ENCODE measurements at regions not wholly inside any gene's neighbourhood (a gene's known extent, or its start where the extent isn't known, plus 50 kb on each side); places are given as distances from the start of the nearest gene placed in this dataset.

DNA sequence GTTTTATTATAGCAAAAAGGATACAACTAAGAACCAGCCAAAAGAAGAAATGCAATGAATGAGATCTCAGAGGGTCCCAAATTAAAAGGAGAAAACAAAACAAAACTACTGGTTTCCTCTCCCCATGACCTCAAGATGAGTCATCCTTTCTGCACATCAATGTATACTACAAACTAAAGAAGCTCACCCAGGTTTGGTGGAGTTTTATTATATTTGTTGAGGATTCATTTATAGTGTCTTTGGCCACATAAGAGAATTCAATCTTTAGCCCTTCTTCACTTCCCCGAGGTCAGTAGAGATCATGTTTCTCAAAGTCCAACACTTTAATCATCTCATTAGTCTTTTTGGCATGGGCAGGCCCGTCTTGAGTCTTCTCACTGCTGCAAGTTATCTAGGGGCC, 210.6 kb downstream of the SLC6A15 start:
- no peak overlapping the region for H3K27ac Mint-ChIP-seq
- DNase-seq = no peak

DNA sequence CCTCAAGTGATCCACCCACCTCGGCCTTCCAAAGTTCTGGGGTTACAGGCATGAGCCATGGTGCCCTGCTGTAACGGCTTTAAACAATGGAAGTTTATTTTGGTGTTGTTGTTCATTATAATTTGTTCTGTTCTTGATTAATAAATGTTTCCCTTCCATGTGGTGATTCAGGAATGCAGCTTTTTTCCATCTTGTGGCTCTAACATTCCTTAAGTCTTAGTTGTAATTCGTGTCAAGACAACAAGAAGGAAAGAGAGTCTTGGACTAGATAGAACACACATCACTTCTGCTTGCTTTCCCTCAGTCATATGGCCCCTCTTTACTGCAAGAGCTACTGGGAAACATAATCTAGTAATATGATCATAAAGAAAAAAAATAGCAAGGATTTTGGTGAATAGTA, 211.6 kb downstream of the SLC6A15 start:
- no peaks in the 10 kb centered on the region for H3K9me3 Mint-ChIP-seq
- CTCF ChIA-PET = no interaction called here

More for the DNA sequence above, 210.6 kb downstream of the SLC6A15 start:
- ChIA-PET POLR2A (no interaction called here), CTCF (interaction anchor here (1.4 kb wide), 1 partner anchor 13 kb away, joined by 3 read pairs; no protein-coding TSS in a partner anchor)
- Mint-ChIP-seq H3K4me1 (ENCODE audit: low read depth) (no peaks in the 10 kb centered on the region), H3K9me3 (no peaks in the 10 kb centered on the region), H3K36me3 (ENCODE audit: low read depth) (no peaks in the 10 kb centered on the region), H3K4me3 (no peak overlapping the region), H3K27me3 (no peaks in the 10 kb centered on the region)
- Histone ChIP-seq H3K9me3 (ENCODE audit: control insufficient read depth in 1 of 2, insufficient read depth in 1 of 2, low read length in 2 of 2) (no peaks in the 10 kb centered on the region), H3K27ac (ENCODE audit: low read depth in 1 of 2, low read length in 2 of 2) (no peak overlapping the region), H3K4me1 (ENCODE audit: insufficient read depth, low read length) (no peaks in the 10 kb centered on the region), H3K4me3 (ENCODE audit: low read length) (no peak overlapping the region), H3K36me3 (ENCODE audit: insufficient read depth, low read length) (no peaks in the 10 kb centered on the region), H3K27me3 (ENCODE audit: control insufficient read depth in 1 of 2, insufficient read depth in 2 of 2, low read length in 2 of 2) (no peaks in the 10 kb centered on the region)
- TF ChIP-seq, protein P1, sequence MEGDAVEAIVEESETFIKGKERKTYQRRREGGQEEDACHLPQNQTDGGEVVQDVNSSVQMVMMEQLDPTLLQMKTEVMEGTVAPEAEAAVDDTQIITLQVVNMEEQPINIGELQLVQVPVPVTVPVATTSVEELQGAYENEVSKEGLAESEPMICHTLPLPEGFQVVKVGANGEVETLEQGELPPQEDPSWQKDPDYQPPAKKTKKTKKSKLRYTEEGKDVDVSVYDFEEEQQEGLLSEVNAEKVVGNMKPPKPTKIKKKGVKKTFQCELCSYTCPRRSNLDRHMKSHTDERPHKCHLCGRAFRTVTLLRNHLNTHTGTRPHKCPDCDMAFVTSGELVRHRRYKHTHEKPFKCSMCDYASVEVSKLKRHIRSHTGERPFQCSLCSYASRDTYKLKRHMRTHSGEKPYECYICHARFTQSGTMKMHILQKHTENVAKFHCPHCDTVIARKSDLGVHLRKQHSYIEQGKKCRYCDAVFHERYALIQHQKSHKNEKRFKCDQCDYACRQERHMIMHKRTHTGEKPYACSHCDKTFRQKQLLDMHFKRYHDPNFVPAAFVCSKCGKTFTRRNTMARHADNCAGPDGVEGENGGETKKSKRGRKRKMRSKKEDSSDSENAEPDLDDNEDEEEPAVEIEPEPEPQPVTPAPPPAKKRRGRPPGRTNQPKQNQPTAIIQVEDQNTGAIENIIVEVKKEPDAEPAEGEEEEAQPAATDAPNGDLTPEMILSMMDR (IDR thresholded peaks at IDR 0.05) = no peak
- ATAC-seq (ENCODE audit: poor library complexity) = no peak
- intact Hi-C loops (cut with DNase I, micrococcal nuclease) = no loop called here

DNA sequence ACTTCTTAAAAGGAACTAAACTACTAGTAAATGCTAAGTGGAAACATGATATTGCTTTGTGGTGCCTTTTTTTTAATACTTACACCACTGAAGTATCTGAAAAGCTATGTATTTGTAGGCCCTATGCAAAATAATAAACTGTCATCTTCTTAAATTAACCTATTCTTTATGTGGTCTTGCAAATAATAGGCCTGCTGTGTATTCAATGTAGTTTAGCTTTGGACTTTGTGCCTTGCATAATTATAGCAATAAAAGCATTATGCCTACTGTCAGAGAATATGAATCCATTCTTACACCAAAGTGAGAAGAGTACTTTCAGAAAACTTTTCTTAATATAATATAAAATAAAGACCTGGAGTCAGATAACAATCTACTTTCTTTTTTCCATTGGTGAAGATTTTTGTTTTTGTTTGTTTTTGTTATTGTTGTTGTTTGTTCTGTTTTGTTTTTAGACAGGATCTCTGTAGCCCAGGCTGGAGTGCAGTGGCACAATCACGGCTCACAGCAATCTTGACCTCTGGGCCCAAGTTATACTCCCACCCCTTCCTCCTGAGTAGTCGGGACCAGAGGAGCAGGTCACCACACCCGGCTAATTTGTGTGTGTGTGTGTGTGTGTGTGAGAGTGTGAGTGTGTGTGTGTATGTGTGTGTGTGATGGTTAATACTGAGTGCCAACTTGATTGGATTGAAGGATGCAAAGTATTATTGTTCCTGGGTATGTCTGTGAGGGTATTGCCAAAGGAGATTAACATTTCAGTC, 213.8 kb downstream of the SLC6A15 start:
- ATAC-seq (ENCODE audit: poor library complexity) = no peak
- no peak overlapping the region for H3K27ac Mint-ChIP-seq
- Histone ChIP-seq H3K36me3 (ENCODE audit: insufficient read depth, low read length) (no peaks in the 10 kb centered on the region), H3K27ac (ENCODE audit: low read depth in 1 of 2, low read length in 2 of 2) (no peak overlapping the region), H3K4me3 (ENCODE audit: low read length) (no peak overlapping the region), H3K9me3 (ENCODE audit: control insufficient read depth in 1 of 2, insufficient read depth in 1 of 2, low read length in 2 of 2) (no peaks in the 10 kb centered on the region), H3K4me1 (ENCODE audit: insufficient read depth, low read length) (no peaks in the 10 kb centered on the region), H3K27me3 (ENCODE audit: control insufficient read depth in 1 of 2, insufficient read depth in 2 of 2, low read length in 2 of 2) (no peaks in the 10 kb centered on the region)
- intact Hi-C loops (cut with DNase I, micrococcal nuclease) = no loop called here
- no peaks in the 10 kb centered on the region for H3K27me3 Mint-ChIP-seq
- TF ChIP-seq, protein P1 (IDR thresholded peaks at IDR 0.05) = no peak
- DNase-seq = no peak
- CTCF ChIA-PET = no interaction called here
- no peak overlapping the region for H3K4me3 Mint-ChIP-seq
- POLR2A ChIA-PET = no interaction called here
- no peaks in the 10 kb centered on the region for H3K4me1 Mint-ChIP-seq (ENCODE audit: low read depth)
- H3K36me3 Mint-ChIP-seq (ENCODE audit: low read depth) = no peaks in the 10 kb centered on the region
- no peaks in the 10 kb centered on the region for H3K9me3 Mint-ChIP-seq

More for the DNA sequence above, 211.6 kb downstream of the SLC6A15 start:
- Histone ChIP-seq H3K27ac (ENCODE audit: low read depth in 1 of 2, low read length in 2 of 2) (no peak overlapping the region), H3K36me3 (ENCODE audit: insufficient read depth, low read length) (no peaks in the 10 kb centered on the region), H3K4me1 (ENCODE audit: insufficient read depth, low read length) (no peaks in the 10 kb centered on the region), H3K27me3 (ENCODE audit: control insufficient read depth in 1 of 2, insufficient read depth in 2 of 2, low read length in 2 of 2) (no peaks in the 10 kb centered on the region), H3K4me3 (ENCODE audit: low read length) (no peak overlapping the region), H3K9me3 (ENCODE audit: control insufficient read depth in 1 of 2, insufficient read depth in 1 of 2, low read length in 2 of 2) (no peaks in the 10 kb centered on the region)
- intact Hi-C loops (cut with DNase I, micrococcal nuclease) = no loop called here
- ATAC-seq (ENCODE audit: poor library complexity) = no peak
- no peak for DNase-seq
- Mint-ChIP-seq H3K27ac (no peak overlapping the region), H3K4me1 (ENCODE audit: low read depth) (no peaks in the 10 kb centered on the region), H3K27me3 (no peaks in the 10 kb centered on the region), H3K36me3 (ENCODE audit: low read depth) (no peaks in the 10 kb centered on the region), H3K4me3 (no peak overlapping the region)
- TF ChIP-seq, protein P1 (IDR thresholded peaks at IDR 0.05) = no peak
- POLR2A ChIA-PET = no interaction called here

Data from CD4-positive, alpha-beta T cell (primary cell).